Kidney (tissue), 13 donors: ENCODE measurements at regions not wholly inside any gene's neighbourhood (a gene's known extent, or its start where the extent isn't known, plus 50 kb on each side); places are given as distances from the start of the nearest gene placed in this dataset.

ENCODE experiments used
- DNase-seq, 5 donors: peaks; one replicate each; pipeline ENCODE4 v3.0.0-alpha.2; 2013 to 2020
- FAIRE-seq: peaks from 2 replicates; lab custom pipeline; 2012; peaks lifted over from hg19 to GRCh38; lab: Jason Lieb, UNC
- H3K27ac ChIP-seq, 2 donors: one replicate each; pipeline ENCODE4 v1.7.0; 2013; ENCODE audit warnings: low read depth in 2 of 2, low read length in 2 of 2, inconsistent platforms in 1 of 2
- H3K27me3 ChIP-seq: one replicate; pipeline ENCODE4 v1.7.1; 2013; ENCODE audit warnings: low read length, inconsistent platforms; ENCODE audit not compliant: control insufficient read depth, insufficient read depth
- H3K36me3 ChIP-seq, 3 donors: one replicate each; pipeline versions ENCODE4 v1.7.0 to v1.7.1; 2013; ENCODE audit warnings: low read length in 3 of 3, control low read depth in 1 of 3, inconsistent platforms in 1 of 3; ENCODE audit not compliant: insufficient read depth in 3 of 3, control insufficient read depth in 2 of 3
- H3K4me1 ChIP-seq, 3 donors: one replicate each; pipeline versions ENCODE4 v1.7.0 to v1.7.1; 2013; ENCODE audit warnings: low read length in 3 of 3, inconsistent platforms in 1 of 3, low read depth in 1 of 3; ENCODE audit not compliant: control insufficient read depth in 2 of 3, insufficient read depth in 2 of 3
- H3K4me3 ChIP-seq, 3 donors: one replicate each; pipeline versions ENCODE4 v1.7.0 to v1.8.1; 2013; ENCODE audit warnings: low read length in 3 of 3, control low read depth in 1 of 3, inconsistent platforms in 1 of 3
- H3K9ac ChIP-seq, 3 donors: one replicate each; pipeline versions ENCODE4 v1.7.0 to v1.7.1; 2013; ENCODE audit warnings: low read length in 3 of 3, control low read depth in 1 of 3, inconsistent platforms in 1 of 3
- H3K9me3 ChIP-seq, 3 donors: one replicate each; pipeline versions ENCODE4 v1.7.0 to v1.7.1; 2013; ENCODE audit warnings: low read length in 3 of 3, control low read depth in 1 of 3, inconsistent platforms in 1 of 3; ENCODE audit not compliant: control insufficient read depth in 2 of 3, insufficient read depth in 1 of 3
- CTCF ChIP-seq: IDR thresholded peaks from 3 replicates; pipeline ENCODE4 v1.5.1; 2012; ENCODE audit warnings: mild to moderate bottlenecking, moderate library complexity, borderline replicate concordance; ENCODE audit not compliant: insufficient read depth; ENCODE audit errors: extremely low read depth
- intact Hi-C: fragments of 100-400 bp; cut with DNase I; formaldehyde crosslinking; loops from one replicate; pipeline ENCODE4 v1.11.1; 2022
- donor health status: control.
- donor health status: control.
- donor health status: control.
- donor health status: control.
- donor health status: control.
- donor health status: DM: yes; HTN: yes; CAD: no.
- donor health status: Normal renal cell carcinoma (clear cell type).

- FAIRE-seq (no peak), DNase-seq (peak in 4 of 5 donors; percentile 41 to 51 (median 46))
- intact Hi-C loops: no loop called here
- Histone ChIP-seq H3K9ac (no peak overlapping the region), H3K27ac (no peak overlapping the region), H3K27me3 (peaks cover 14% of the 10 kb centered on the region), H3K36me3 (no peaks in the 10 kb centered on the region), H3K4me1 (no peaks in the 10 kb centered on the region), H3K4me3 (peak overlapping the region in 1 of 3 donors; percentile 41), H3K9me3 (no peaks in the 10 kb centered on the region)
- no peak for TF ChIP-seq CTCF
These were observed 148.7 kb upstream of the CHRDL1 start for GRCh38 chrX:110944311-110944750.

- Histone ChIP-seq H3K9me3 (no peaks in the 10 kb centered on the region), H3K4me1 (no peaks in the 10 kb centered on the region), H3K9ac (no peak overlapping the region), H3K4me3 (no peak overlapping the region), H3K27me3 (peaks cover 12% of the 10 kb centered on the region), H3K36me3 (no peaks in the 10 kb centered on the region), H3K27ac (no peak overlapping the region)
- TF ChIP-seq CTCF: no peak
- FAIRE-seq (no peak), DNase-seq (no peak)
- intact Hi-C loops: no loop called here
These were observed 146.3 kb upstream of the CHRDL1 start for GRCh38 chrX:110941906-110942305.

- Histone ChIP-seq H3K4me1 (no peaks in the 10 kb centered on the region), H3K9ac (no peak overlapping the region), H3K27ac (no peak overlapping the region), H3K4me3 (no peak overlapping the region), H3K27me3 (peaks cover 7% of the 10 kb centered on the region), H3K9me3 (no peaks in the 10 kb centered on the region), H3K36me3 (no peaks in the 10 kb centered on the region)
- FAIRE-seq (no peak), DNase-seq (no peak)
- intact Hi-C loops: no loop called here
- TF ChIP-seq CTCF: no peak
These were observed 143.5 kb upstream of the CHRDL1 start for GRCh38 chrX:110938977-110939732.
